ENCODE measurements at regions not wholly inside any gene's neighbourhood (a gene's known extent, or its start where the extent isn't known, plus 50 kb on each side); places are given as distances from the start of the nearest gene placed in this dataset.

DNA sequence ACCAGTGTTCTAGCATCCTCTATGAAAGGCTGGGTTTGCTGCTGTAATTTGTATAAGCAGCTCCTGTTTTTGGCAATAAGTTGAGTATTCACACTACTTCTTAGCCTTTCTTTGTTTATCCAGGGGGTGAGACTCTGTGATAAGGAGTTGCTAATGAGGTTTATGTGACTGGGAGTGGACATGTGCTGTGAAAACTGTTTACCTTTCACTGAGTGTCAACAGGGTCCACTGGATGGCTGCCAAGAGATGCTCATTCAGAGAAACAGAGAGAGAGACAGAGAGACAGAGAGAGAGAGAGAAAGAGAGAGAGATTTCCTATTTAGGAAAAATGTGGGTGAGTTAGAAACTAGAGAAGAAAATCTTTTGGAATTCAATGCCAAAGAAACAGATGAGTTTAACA, 233.9 kb downstream of the CHIC2 start:
- Histone ChIP-seq H3K27ac (ENCODE audit: low read depth, low read length) (no peak overlapping the region), H3K27me3 (ENCODE audit: control insufficient read depth, insufficient read depth, low read length) (no peaks in the 10 kb centered on the region), H3K9me3 (ENCODE audit: control insufficient read depth, insufficient read depth, low read length) (peaks cover 21% of the 10 kb centered on the region), H3K4me3 (ENCODE audit: low read depth, low read length) (no peak overlapping the region)
- TF ChIP-seq, protein P1, sequence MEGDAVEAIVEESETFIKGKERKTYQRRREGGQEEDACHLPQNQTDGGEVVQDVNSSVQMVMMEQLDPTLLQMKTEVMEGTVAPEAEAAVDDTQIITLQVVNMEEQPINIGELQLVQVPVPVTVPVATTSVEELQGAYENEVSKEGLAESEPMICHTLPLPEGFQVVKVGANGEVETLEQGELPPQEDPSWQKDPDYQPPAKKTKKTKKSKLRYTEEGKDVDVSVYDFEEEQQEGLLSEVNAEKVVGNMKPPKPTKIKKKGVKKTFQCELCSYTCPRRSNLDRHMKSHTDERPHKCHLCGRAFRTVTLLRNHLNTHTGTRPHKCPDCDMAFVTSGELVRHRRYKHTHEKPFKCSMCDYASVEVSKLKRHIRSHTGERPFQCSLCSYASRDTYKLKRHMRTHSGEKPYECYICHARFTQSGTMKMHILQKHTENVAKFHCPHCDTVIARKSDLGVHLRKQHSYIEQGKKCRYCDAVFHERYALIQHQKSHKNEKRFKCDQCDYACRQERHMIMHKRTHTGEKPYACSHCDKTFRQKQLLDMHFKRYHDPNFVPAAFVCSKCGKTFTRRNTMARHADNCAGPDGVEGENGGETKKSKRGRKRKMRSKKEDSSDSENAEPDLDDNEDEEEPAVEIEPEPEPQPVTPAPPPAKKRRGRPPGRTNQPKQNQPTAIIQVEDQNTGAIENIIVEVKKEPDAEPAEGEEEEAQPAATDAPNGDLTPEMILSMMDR (IDR thresholded peaks at IDR 0.05; ENCODE audit: low read depth, low read length), result no peak
- POLR2A ChIA-PET, result no interaction called here
- CTCF ChIA-PET, result no interaction called here
- no peak for DNase-seq (ENCODE audit: low read depth, low spot score)

DNA sequence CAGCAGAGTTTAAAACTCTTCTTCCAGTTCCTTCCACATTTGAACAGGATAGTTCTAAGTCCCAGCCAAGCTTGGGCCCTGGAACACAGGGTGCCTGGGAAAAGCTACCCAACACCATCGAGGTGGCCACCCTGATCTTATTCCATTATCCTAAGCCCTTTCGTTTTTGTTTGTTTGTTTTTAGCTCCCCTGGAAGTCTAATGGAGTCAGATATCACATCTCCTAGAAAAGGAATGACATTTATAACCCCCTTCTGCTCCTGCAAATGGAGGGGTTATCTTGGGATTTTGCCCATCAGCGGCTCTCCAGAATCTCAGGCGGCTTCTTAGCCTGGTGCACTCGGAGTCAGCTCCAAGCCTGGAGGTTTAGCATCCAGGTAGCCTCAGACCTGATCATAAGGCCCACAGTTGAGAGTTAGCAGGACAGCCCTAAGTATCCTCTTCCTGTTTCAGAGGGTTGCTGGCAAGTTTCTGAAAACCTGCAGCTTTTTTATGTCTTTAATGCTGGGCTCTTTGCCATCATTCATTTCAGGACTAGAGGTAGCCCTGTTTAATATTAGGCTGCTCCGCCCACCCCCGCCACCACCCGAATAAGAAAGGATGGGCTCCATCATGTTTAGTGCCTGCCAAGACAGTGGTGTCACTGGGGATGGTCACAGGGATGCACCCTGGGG, 230.0 kb upstream of the LNX1 start:
- TF ChIP-seq, protein P1 (IDR thresholded peaks at IDR 0.05; ENCODE audit: low read depth, low read length), result no peak
- no peaks in the 10 kb centered on the region; the same call in 1 of the 2 replicates for H3K9me3 ChIP-seq (ENCODE audit: control insufficient read depth, insufficient read depth, low read length)
- H3K27ac ChIP-seq (ENCODE audit: low read depth, low read length), result peak overlapping the region; percentile 21
- ChIA-PET POLR2A (no interaction called here), CTCF (no interaction called here)
- DNase-seq (ENCODE audit: low read depth, low spot score), result no peak
- no peaks in the 10 kb centered on the region for H3K27me3 ChIP-seq (ENCODE audit: control insufficient read depth, insufficient read depth, low read length)
- H3K4me3 ChIP-seq (ENCODE audit: low read depth, low read length), result no peak overlapping the region

DNA sequence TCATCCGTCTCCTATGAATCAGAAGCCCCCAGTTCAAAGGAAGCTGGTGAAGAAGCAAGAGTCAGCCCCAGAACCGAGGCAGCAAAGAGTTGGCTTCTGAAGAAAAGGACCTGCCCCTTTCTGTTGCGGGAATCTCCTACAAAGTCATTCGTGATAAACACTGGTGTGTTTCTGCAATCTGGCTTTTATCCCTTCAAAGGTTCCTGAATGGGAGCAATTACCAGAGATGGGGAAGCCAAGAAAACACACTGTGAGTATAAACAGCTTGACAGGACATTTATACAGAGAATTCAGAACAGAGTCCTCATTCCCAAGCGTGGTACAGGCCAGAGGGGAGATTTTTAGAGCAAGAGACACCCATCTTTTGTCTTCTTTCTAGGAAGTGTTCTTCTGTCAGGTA, 226.8 kb upstream of the LNX1 start:
- Histone ChIP-seq H3K4me3 (ENCODE audit: low read depth, low read length) (no peak overlapping the region), H3K27ac (ENCODE audit: low read depth, low read length) (peak overlapping the region; percentile 32), H3K27me3 (ENCODE audit: control insufficient read depth, insufficient read depth, low read length) (no peaks in the 10 kb centered on the region), H3K9me3 (ENCODE audit: control insufficient read depth, insufficient read depth, low read length) (no peaks in the 10 kb centered on the region; the same call in 1 of the 2 replicates)
- TF ChIP-seq, protein P1 (IDR thresholded peaks at IDR 0.05; ENCODE audit: low read depth, low read length), result no peak
- ChIA-PET POLR2A (interaction anchor here (0.9 to 1.9 kb wide), 3 partner anchors 32 to 411 kb away, joined by 3 to 5 read pairs (median 4); partner anchors contain the start of gene PDGFRA), CTCF (interaction anchor here (0.9 kb wide), 1 partner anchor 9 kb away, joined by 3 read pairs; no protein-coding TSS in a partner anchor)
- no peak for DNase-seq (ENCODE audit: low read depth, low spot score)

DNA sequence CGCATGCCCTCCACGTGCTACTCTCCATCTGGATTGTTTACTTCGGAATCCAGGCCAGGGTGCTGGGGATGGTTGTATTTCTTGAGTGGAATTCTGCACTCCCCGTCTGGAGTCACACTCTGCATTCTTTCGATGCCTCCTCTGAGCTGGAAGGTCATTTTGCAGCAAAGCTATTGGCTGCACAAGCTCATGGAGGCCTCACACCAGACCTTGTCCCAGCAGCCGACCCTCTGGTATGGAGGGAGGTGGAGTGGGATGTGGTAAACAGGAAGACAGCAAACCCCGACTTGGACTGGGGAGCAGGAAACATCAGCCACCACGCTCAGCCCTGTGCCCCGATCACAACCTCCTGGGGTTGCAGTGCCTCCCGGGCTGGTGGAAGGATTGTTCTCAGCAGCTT, 225.3 kb upstream of the LNX1 start:
- H3K27ac ChIP-seq (ENCODE audit: low read depth, low read length), result no peak overlapping the region
- H3K27me3 ChIP-seq (ENCODE audit: control insufficient read depth, insufficient read depth, low read length), result no peaks in the 10 kb centered on the region
- no peaks in the 10 kb centered on the region; the same call in 1 of the 2 replicates for H3K9me3 ChIP-seq (ENCODE audit: control insufficient read depth, insufficient read depth, low read length)
- ChIA-PET POLR2A (interaction anchor here (1.0 to 1.9 kb wide), 2 partner anchors 47 to 413 kb away, joined by 3 to 5 read pairs; partner anchors contain the start of gene PDGFRA), CTCF (interaction anchor here (0.7 to 1.0 kb wide), 2 partner anchors 110 to 413 kb away, joined by 3 to 4 read pairs; no protein-coding TSS in a partner anchor)
- no peak overlapping the region for H3K4me3 ChIP-seq (ENCODE audit: low read depth, low read length)
- TF ChIP-seq, protein P1 (IDR thresholded peaks at IDR 0.05; ENCODE audit: low read depth, low read length), result no peak
- DNase-seq (ENCODE audit: low read depth, low spot score), result no peak

DNA sequence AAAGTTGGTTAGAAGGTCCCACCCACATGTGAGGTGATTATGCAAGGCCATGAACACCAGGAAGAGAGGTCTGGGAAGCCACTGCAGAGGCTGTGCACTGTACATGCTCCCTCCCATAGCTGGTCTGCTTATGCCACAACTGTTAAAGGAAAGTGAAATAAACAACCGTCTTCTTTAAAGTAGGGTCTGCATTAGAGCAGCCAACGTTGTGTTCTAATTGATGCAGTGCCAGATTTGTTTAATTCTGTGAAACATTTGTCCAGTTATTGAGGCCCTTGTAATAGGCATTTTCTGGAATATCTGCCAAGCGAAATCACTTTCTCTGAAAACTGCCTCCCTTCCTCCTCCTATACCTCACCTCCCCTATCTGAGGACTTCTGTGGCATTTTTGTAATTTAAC, 224.0 kb upstream of the LNX1 start:
- TF ChIP-seq, protein P1 (IDR thresholded peaks at IDR 0.05; ENCODE audit: low read depth, low read length), result no peak
- no peak for DNase-seq (ENCODE audit: low read depth, low spot score)
- no peak overlapping the region for H3K27ac ChIP-seq (ENCODE audit: low read depth, low read length)
- no peaks in the 10 kb centered on the region for H3K27me3 ChIP-seq (ENCODE audit: control insufficient read depth, insufficient read depth, low read length)
- ChIA-PET CTCF (no interaction called here), POLR2A (no interaction called here)
- H3K4me3 ChIP-seq (ENCODE audit: low read depth, low read length), result no peak overlapping the region
- no peaks in the 10 kb centered on the region; the same call in 1 of the 2 replicates for H3K9me3 ChIP-seq (ENCODE audit: control insufficient read depth, insufficient read depth, low read length)
